ENCODE measurements at regions not wholly inside any gene's neighbourhood (a gene's known extent, or its start where the extent isn't known, plus 50 kb on each side); places are given as distances from the start of the nearest gene placed in this dataset.

DNA sequence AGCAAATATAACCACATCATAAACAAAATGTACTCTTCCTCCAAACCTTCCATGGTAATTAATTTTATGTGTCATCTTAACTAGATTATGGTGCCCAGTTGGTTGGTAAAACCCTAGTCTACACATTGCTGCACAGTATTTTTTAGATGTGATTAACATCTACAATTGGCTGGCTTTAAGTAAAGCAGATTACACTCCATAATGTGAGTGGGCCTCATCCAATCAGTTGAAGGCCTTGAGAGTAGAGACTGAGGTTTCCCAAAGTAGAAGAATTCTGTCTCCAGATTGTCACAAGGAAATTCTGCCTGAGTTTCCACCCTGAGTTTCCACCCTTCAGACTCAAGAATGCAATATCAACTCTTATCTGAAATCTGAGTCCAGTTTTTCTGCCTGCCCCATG, 128.4 kb upstream of the USP25 start:
- H3K27ac ChIP-seq: no peak overlapping the region
- H3K36me3 ChIP-seq: no peaks in the 10 kb centered on the region
- DNase-seq: no peak
- TF ChIP-seq, protein P1, sequence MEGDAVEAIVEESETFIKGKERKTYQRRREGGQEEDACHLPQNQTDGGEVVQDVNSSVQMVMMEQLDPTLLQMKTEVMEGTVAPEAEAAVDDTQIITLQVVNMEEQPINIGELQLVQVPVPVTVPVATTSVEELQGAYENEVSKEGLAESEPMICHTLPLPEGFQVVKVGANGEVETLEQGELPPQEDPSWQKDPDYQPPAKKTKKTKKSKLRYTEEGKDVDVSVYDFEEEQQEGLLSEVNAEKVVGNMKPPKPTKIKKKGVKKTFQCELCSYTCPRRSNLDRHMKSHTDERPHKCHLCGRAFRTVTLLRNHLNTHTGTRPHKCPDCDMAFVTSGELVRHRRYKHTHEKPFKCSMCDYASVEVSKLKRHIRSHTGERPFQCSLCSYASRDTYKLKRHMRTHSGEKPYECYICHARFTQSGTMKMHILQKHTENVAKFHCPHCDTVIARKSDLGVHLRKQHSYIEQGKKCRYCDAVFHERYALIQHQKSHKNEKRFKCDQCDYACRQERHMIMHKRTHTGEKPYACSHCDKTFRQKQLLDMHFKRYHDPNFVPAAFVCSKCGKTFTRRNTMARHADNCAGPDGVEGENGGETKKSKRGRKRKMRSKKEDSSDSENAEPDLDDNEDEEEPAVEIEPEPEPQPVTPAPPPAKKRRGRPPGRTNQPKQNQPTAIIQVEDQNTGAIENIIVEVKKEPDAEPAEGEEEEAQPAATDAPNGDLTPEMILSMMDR (IDR thresholded peaks at IDR 0.05): no peak
- no peak overlapping the region for H3K4me3 ChIP-seq
- no peaks in the 10 kb centered on the region for H3K27me3 ChIP-seq
- ATAC-seq: no peak
- H3K4me1 ChIP-seq: no peaks in the 10 kb centered on the region
- no peaks in the 10 kb centered on the region for H3K9me3 ChIP-seq
- intact Hi-C loops (cut with DNase I): no loop called here

DNA sequence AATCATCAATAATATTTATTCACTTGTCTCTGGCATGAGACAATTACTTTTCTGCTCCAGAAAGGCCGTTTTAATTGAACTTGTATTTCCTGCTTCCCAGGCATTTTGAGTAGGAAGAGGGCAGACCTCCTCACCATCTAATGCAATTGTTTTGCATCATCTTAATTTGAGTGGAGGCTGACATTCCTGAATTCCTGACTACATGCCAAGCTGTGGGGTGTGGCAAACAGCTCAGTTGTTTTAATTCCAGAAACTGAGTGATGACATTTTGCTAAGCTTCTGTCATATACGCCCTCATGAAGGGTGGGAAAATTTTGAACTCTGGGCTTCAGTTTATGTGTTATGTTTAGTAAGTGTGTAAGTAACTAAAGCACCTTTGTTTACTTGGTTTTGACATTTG, 125.4 kb upstream of the USP25 start:
- no peaks in the 10 kb centered on the region for H3K4me1 ChIP-seq
- H3K4me3 ChIP-seq: no peak overlapping the region
- H3K36me3 ChIP-seq: no peaks in the 10 kb centered on the region
- no peaks in the 10 kb centered on the region for H3K27me3 ChIP-seq
- ATAC-seq (peak; percentile 41), DNase-seq (no peak)
- intact Hi-C loops (cut with DNase I): no loop called here
- TF ChIP-seq, protein P1 (IDR thresholded peaks at IDR 0.05): no peak
- H3K27ac ChIP-seq: no peak overlapping the region
- no peaks in the 10 kb centered on the region for H3K9me3 ChIP-seq

DNA sequence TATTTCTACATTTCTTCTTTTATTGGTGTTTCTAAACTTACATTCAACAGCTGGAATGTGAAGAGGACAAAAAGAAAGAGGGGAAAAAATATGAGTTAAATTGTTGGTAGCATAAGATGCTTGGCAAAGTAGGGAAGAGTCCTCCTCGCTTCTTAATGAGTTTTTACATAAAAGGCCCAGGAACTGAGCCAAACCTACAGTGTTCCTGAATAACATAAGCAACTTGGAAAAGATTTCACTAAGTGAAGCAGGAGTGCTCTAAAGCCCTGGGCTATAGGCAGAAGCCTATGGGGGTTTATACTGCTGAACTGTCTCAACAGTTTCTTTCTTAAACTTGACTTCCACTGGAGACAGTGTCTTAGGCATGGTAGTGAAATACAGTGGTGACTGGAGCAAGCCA, 115.0 kb upstream of the USP25 start:
- no peak overlapping the region for H3K27ac ChIP-seq
- intact Hi-C loops (cut with DNase I): no loop called here
- H3K4me1 ChIP-seq: no peaks in the 10 kb centered on the region
- no peaks in the 10 kb centered on the region for H3K27me3 ChIP-seq
- TF ChIP-seq, protein P1 (IDR thresholded peaks at IDR 0.05): no peak
- H3K9me3 ChIP-seq: no peaks in the 10 kb centered on the region
- no peaks in the 10 kb centered on the region for H3K36me3 ChIP-seq
- no peak overlapping the region for H3K4me3 ChIP-seq
- ATAC-seq (no peak), DNase-seq (no peak)

DNA sequence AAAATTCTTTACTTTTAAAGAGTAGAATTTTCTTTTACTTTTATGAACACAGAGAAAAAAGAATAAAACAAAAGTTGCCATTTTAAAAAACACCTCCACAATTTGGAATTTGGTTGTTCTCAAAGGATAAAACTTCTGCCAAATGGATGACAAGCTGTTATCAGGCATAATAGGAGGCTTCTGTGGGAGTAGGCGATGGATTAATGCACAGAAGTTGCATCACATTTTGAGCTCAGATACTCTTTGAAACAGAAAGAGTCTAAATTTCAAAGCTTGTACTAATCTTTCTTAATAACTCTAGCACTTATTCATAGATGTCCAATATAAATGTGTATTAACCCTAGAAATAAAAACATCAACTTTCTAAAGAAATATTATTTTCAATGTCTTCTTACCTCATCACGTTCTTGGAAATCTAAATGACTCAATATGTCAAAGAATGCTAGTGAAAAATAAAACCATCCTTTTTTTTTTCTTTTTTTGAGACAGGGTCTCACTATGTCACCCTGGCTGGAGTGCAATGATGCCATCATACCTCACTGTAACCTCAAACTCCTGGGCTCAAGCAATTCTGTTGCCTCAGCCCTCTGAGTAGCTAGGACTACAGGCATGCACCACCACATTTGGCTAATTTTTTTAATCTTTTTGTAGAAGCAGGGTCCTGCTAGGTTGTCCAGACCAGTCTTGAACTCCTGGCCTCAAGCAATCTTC, 112.8 kb upstream of the USP25 start:
- DNase-seq (no peak), ATAC-seq (no peak)
- TF ChIP-seq, protein P1 (IDR thresholded peaks at IDR 0.05): no peak

DNA sequence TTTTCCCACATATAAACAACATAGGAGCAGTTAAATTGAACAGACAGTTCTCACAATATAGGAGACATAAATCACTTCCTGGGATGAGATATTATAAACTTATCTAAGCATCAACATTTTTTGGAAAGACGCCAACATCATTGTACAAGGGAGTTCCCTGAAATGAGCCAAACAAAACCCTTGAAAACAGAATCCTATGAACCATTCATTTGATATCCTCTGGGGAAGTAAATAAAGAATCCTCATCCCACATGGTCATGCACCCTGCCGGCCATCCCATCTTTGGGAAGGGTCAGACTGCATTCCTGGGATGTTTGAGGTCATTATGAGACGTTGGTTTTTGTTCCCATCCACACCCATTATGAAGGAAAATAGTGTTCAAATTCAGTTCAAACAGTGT, 111.8 kb upstream of the USP25 start:
- DNase-seq (no peak), ATAC-seq (no peak)
- TF ChIP-seq, protein P1 (IDR thresholded peaks at IDR 0.05): no peak
- Histone ChIP-seq H3K36me3 (no peaks in the 10 kb centered on the region), H3K9me3 (no peaks in the 10 kb centered on the region), H3K27me3 (no peaks in the 10 kb centered on the region), H3K4me1 (no peaks in the 10 kb centered on the region), H3K27ac (no peak overlapping the region), H3K4me3 (no peak overlapping the region)
- intact Hi-C loops (cut with DNase I): no loop called here

More for the DNA sequence above, 112.8 kb upstream of the USP25 start:
- Histone ChIP-seq H3K9me3 (no peaks in the 10 kb centered on the region), H3K27ac (no peak overlapping the region), H3K27me3 (no peaks in the 10 kb centered on the region), H3K4me3 (no peak overlapping the region), H3K4me1 (no peaks in the 10 kb centered on the region), H3K36me3 (no peaks in the 10 kb centered on the region)
- intact Hi-C loops (cut with DNase I): no loop called here

DNA sequence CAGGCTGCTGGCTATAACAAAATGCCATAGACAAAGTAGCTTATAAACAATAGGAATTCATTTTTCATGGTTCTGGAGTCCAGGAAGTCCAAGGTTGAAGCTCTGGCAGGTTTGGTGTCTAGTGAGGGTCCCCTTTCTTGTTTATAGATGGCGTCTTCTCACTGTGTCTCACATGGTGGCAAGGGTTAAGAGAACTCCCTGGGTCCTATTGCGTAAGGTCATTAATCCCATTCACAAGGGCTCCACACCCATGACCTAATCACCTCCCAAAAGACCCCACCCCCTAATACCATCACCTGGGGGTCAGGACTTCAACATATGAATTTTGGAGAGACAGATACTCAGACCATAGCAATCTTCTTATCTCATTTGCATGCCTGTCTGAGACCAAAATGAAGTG, 108.9 kb upstream of the USP25 start:
- H3K36me3 ChIP-seq: no peaks in the 10 kb centered on the region
- H3K27ac ChIP-seq: no peak overlapping the region
- TF ChIP-seq, protein P1 (IDR thresholded peaks at IDR 0.05): no peak
- DNase-seq (no peak), ATAC-seq (no peak)
- intact Hi-C loops (cut with DNase I): no loop called here
- H3K27me3 ChIP-seq: no peaks in the 10 kb centered on the region
- no peaks in the 10 kb centered on the region for H3K9me3 ChIP-seq
- H3K4me3 ChIP-seq: no peak overlapping the region
- no peaks in the 10 kb centered on the region for H3K4me1 ChIP-seq
